ENCODE measurements at regions not wholly inside any gene's neighbourhood (a gene's known extent, or its start where the extent isn't known, plus 50 kb on each side); places are given as distances from the start of the nearest gene placed in this dataset.
A peak's percentile ranks its signal among the peaks of the same experiment; 100 is the strongest.

- no peak for DNase-seq
Measured at GRCh38 chr2:22282220-22282619, 1102.8 kb upstream of the KLHL29 start.

DNA sequence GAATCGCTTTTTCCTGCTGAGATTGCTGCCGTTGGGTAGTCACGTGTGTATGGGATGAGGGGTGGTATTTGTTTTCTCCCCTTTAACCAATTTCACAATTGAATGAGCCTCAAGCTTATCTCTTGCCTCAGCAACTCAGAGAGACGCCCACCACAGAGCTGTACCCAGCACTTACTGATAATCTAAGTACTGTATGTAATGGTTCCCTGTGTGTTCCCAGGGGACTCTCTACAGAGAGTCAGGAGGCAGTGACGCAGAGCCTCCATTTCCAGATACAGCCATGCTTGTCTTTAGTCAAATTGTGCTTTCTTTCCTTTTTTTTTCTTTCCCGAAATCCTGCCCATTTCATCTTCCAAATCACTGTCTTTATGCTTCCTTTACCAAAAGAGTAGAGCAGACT lies 1102.1 kb upstream of the KLHL29 start:
- no peak for DNase-seq

GRCh38 chr2:22283436-22283835 lies 1101.5 kb upstream of the KLHL29 start:
- DNase-seq = no peak

GRCh38 chr2:22290302-22290701 lies 1094.7 kb upstream of the KLHL29 start:
- no peak for DNase-seq

DNA sequence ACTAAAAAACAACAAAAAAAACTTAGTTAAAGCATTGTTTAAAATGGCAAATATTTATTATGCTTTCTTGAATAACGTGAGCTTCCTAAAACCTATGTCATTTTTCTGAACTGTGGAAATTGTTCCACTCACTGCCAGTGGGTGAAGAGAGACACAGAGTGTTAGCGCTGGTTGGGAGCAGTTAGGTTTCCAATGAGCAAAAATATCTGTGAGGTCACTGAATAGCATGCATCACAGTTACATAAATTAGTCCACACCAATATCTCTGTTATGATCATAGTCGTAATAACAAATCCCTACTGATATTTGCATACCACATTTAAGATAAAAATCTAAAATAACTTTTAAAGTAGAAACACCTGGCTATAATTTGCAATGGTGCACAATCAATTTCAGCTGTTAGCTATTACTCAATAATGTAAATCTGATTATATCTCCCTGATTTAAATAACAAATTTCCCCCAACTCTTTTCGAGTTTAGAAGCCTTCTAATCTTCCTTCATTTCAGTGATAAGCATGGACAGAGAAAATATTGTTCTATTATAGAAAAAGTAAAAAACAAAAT lies 1094.0 kb upstream of the KLHL29 start:
- no peak for DNase-seq

DNA sequence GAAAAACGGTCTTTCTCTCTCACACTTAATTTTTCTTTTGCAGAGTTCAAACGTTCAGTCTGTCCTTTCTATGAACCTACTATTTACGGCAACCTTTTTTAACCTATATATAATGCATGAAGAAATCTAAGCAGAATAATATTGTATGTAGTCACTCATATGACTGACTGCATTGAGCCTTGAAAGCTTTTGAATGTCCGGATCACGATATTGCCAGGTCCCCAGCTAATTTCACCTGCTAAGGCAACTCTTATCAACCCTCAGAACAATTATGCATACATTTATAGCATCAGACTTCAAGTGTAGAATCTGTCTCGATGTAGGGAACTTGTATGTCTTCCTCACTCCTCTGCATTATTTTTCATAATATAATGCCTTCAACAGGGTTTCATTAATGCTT lies 1083.8 kb upstream of the KLHL29 start:
- no peak for DNase-seq

DNA sequence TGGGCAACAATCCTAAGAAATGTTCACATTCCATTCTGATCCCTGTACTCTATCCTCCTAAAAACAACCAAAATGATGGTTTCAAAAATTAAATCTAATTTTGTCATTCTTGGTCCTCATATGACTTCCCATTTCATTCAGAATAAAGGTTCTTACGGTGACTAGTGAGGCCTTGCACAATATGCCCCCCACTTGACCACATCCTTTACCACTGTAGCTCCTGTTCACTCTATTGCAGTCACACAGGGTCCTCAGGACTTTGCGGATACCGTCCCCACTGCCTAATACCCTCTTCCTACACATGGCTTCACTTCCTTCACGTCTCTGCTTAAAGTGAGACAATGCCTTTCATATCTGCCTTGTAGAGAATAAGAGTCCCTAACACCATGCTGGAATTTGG lies 1058.7 kb upstream of the KLHL29 start:
- DNase-seq = no peak

DNA sequence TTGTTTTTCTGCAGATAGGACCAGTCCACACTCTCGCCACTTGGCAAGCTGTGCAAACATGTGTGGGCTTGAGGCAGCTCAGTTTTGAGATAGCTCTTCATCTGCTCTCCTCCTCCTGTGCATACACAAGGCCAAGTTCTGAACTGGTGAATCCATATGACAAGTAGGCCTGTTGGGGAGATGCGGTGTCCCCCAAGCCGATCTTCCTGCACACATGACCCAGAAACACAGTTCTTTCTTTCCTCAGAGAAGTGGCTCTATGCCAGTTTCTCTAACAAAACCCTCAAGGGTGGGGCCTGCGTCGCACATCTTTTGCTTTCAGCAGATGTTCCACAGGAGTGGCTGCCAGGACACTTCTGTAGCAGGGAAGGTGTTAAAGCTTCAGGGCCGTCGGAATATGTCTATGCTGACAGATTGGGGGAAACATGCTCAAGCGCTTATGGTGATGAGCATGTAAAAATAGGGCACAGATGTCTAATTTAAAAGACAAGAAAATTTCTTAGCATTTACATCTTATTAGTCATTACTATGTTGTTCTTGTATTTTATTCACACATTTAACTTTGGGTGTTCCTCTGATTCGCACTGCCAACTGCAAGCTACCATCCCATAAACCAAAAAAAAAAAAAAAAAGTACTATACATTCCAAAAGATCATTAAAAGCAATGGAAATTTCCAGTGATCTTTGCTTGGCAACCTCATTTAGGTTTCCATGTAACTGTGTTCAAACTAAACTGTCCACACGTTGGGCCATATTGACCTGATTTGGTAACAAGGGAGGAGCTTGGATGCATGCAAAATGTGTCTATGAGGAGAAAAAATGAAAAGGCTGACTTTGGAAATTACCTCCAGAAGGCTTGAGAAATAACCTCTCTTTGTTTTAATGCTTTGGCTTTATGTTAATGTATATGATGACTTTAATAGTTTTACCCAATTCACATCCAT lies 1055.5 kb upstream of the KLHL29 start:
- DNase-seq = no peak

GRCh38 chr2:22336414-22336813 lies 1048.6 kb upstream of the KLHL29 start:
- no peak for DNase-seq

DNA sequence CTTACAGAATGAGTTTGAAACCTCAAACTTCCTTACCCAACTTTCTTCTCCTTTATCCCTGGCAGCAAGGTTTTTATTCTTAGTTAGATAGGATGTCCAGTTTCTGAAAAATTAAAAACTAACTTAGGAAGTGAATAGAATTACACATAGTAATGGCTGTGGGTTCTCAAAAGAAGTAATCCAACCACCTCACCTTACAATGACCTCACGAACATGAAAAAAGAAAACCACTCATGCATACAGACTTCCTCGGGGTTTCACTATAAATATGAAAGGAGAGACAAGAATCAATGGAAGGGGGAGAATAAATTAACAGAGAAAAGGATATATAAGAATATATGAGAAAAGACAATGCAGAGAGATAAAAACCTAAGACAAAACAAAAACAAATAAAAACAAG lies 1044.3 kb upstream of the KLHL29 start:
- no peak for DNase-seq

DNA sequence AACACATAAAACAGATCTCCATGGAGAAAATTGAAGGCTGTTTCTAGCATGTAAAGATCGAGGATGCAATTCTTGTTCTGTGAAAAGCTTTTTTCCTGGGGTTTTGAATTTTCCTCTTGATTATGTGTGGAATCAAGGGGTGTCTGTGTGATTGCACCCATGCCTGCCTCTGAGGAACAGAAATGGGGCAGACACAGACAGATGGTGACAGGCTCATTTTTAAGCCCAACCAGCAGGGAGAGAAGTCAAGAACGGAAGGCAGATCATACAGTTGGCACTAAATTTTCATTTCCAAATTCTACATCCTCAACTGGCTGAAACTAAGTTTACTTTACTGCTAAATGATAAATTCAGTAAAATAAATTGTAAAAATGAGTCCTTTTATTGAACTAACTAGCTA lies 1037.7 kb upstream of the KLHL29 start:
- no peak for DNase-seq

DNA sequence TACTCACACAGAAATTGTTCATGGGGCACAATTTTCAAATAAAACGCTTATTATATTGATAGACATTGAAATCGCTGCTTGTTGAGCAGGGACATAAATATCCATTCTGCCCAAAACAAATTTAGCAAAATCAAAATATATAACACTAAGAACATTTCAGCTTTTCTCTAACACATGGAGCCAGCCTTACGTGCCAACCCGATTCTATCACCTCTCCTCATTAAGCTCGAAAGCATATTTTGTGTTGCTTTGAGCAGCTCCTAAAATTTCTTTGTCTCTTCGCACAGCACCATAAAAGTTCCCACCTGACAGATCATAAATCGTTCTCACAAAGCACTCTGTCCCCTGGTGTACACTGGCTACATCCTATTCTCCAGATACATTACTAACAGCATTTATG lies 1034.4 kb upstream of the KLHL29 start:
- no peak for DNase-seq

DNA sequence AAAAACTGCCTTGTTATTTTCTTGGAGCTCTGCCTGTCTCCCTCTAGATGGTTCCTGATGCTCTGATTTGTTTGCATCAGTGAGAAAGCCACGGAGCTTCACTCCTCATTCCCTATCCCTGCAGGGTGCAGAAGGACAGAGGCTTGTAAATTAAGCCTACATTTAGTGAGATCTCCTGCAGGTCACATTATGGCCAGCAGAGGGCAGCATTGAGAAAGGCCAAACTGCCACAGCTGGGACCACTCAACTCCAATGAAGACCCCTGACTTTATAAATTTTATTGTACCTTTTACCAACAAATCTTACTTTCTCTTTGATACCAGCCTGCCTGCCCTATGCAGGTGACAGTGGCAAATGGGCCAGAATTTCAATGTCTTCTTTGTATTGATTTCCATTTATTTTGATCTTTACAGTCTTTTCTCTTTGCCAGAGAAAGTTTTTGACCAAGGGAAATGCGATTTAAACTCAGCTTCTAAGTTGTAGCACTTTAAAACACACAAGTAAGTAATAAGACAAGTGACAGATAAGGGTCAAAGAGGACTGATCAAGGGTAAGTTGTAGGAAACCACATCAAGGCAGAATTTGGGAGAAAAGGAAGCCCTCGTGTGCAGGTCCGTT lies 1029.1 kb upstream of the KLHL29 start:
- peak; percentile 57 for DNase-seq

DNA sequence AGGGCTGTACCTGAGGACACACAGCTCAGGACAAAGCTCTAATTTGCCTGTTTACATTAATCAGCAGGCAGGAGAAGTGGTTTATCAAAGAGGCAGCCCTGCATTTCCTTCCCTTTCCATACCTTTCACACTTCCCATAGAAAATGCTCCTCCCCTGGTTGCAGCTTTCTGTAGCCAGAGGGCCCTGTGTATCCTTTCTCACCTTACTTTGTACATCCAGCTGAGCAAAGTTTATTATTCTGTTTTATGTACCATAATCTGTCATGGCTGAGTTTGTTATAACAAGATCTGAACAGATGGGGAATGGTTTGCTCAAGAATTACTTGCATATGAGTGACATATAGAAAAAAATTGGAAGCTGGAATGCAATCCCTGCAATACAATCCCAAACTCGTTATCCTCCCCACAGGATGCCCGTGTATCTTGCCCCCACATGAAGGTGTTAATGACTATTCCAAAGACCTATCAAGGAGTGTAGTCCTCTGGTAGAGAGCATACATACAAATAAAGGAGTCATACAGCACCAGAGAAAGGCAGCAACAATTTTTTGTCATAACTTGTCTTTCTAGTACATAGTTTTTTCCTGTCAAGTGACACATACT lies 1025.8 kb upstream of the KLHL29 start:
- DNase-seq = no peak

DNA sequence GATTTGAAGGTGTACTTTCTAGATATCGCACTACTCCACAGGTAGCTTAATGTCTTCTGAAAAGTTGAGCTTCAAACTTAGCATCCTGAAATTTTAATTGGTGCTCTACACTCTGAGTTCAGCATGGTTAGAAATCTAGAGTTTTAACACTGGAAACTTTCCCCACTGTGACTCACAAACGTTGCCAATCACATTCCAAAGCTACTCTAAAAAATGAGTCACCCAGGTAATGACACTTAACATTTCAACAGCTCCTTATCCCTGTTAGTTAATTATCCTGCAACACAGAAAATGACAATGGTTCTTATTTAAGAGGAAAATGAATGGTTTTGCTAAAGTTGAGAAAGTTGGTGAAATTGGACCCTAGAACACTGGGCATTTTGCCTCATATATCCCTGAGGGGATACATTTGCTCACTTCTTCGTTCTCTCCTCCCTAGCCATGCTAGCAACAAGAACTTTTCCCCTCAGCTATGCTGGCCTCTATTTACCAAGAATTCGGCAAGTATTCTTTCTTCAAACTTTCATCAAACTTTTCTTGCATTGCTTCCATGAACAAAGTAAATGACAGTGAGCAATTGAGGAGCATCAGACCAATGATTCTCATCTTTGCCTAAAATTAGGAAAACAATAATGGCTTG lies 1024.1 kb upstream of the KLHL29 start:
- DNase-seq = no peak

- DNase-seq = no peak
Measured at GRCh38 chr2:22361571-22361970, 1023.4 kb upstream of the KLHL29 start.

DNA sequence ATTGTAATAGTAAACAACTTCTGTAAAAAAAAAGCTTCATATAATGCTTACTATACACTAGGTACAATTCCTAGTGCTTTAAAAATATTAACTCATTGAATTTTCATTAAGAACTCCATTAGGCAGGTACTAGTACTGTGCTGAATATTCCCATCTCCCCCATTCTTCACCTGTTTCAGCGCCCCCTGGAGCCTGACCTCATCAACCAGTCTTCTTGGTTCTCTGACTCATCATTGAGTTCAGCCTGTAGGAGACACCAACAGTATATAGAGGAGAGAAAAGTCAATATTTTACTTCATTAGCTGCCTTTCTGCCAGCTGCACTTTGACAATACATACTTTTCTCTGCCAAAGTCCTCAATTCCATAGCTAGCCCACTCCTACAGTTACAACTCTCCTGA lies 1009.9 kb upstream of the KLHL29 start:
- DNase-seq = no peak

DNA sequence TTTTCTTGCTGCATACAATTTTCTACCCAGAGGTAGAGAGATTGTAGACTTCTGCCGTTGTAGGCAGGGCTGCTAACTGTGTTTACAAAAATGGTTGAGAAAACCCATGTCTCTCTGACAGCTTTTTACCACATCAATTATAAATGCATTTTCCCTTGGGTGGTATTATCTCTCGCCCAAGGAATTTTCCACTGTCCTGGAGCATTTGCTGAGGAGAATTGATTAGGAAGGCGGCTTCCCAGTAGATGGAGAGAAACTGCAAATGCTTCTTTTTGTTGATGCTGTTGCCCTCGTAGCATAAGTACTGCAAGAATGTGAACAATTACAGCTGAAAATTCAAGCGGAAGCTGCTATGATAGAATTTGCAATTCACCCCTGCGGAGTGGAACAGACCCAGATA lies 1007.7 kb upstream of the KLHL29 start:
- DNase-seq = no peak

DNA sequence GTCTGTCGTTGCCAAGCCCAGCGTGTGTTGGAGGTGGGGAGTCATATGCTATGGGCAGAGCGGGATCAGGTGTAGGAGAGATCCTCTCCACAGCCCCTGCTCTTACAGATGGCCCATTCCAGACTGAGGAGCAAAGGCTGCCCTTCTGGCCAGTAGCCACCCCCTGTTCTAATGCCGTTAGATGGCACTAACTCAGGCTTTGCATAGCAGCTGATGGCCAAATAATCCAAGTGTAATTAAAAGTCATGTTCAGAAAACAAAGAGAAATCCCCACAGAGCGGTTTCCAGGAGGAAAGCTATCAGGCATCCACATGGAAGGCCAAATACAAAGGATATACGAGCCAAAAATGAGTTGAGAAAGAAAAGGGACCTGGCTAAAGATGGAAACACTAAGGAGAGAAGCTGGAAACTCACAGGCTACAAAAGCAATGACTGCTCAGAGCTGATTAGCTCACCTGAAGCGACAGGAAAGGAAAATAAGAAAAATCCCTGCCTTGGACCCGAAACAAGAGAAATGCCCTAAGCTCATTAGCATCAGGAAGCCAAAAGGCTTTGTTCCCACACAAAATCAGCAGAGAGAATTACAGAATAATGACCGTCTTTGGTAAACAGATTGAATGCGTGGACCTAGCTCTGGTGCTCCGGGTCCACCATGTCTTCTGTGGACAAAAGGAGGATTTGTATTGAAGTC lies 1002.4 kb upstream of the KLHL29 start:
- no peak for DNase-seq

- no peak for DNase-seq
Measured at GRCh38 chr2:22397847-22398246, 987.1 kb upstream of the KLHL29 start.

GRCh38 chr2:22403748-22404147 lies 981.2 kb upstream of the KLHL29 start:
- DNase-seq = no peak

GRCh38 chr2:22406625-22407024 lies 978.4 kb upstream of the KLHL29 start:
- DNase-seq = no peak

DNA sequence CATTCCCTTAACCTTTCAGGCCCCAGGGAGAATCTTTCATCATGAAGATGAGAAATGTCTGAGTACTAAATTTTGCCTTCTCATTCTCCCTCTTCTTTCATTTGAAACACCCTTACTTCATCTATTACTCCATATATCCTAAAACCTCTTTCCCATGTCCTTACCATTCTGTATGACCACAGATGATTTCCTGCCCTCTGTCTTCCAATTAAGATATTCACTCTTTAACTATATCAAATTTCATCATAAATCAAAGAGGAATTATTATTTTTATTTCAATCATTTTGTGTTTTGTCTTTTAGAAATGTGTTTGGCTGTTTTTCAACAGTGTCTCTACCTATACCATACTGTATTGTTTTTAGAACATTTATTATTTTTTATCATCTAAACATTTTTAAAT lies 964.9 kb upstream of the KLHL29 start:
- DNase-seq = no peak
